ENCODE measurements at regions not wholly inside any gene's neighbourhood (a gene's known extent, or its start where the extent isn't known, plus 50 kb on each side); places are given as distances from the start of the nearest gene placed in this dataset.

- H3K27me3 ChIP-seq (replicated peaks; ENCODE audit: control insufficient read depth, insufficient read depth, low read length) = no peaks in the 10 kb centered on the region
- peak; percentile 83 for TF ChIP-seq CTCF (IDR thresholded peaks at IDR 0.05; ENCODE audit: insufficient read depth, low read length, poor library complexity, severe bottlenecking)
- DNase-seq (ENCODE audit: extremely low read depth, insufficient read length) = no peak
- H3K4me3 ChIP-seq (replicated peaks; ENCODE audit: low read depth, low read length) = no peak overlapping the region
- H3K36me3 ChIP-seq (ENCODE audit: control insufficient read depth, insufficient read depth, low read length) = no peaks in the 10 kb centered on the region
Measured at GRCh38 chr6:166106076-166106686, 61.5 kb downstream of the TBXT start.

GRCh38 chr6:166105341-166106075, 62.1 kb downstream of the TBXT start:
- no peaks in the 10 kb centered on the region for H3K27me3 ChIP-seq (replicated peaks; ENCODE audit: control insufficient read depth, insufficient read depth, low read length)
- no peak for DNase-seq (ENCODE audit: extremely low read depth, insufficient read length)

GRCh38 chr6:166104872-166105271, 62.8 kb downstream of the TBXT start:
- no peak for DNase-seq (ENCODE audit: extremely low read depth, insufficient read length)
- no peak for TF ChIP-seq CTCF (IDR thresholded peaks at IDR 0.05; ENCODE audit: insufficient read depth, low read length, poor library complexity, severe bottlenecking)
- no peaks in the 10 kb centered on the region for H3K27me3 ChIP-seq (replicated peaks; ENCODE audit: control insufficient read depth, insufficient read depth, low read length)
- no peak overlapping the region for H3K4me3 ChIP-seq (replicated peaks; ENCODE audit: low read depth, low read length)
- no peaks in the 10 kb centered on the region for H3K36me3 ChIP-seq (ENCODE audit: control insufficient read depth, insufficient read depth, low read length)

More at GRCh38 chr6:166105341-166106075, 62.1 kb downstream of the TBXT start:
- H3K4me3 ChIP-seq (replicated peaks; ENCODE audit: low read depth, low read length) = no peak overlapping the region
- H3K36me3 ChIP-seq (ENCODE audit: control insufficient read depth, insufficient read depth, low read length) = no peaks in the 10 kb centered on the region
- TF ChIP-seq CTCF (IDR thresholded peaks at IDR 0.05; ENCODE audit: insufficient read depth, low read length, poor library complexity, severe bottlenecking) = no peak

DNA sequence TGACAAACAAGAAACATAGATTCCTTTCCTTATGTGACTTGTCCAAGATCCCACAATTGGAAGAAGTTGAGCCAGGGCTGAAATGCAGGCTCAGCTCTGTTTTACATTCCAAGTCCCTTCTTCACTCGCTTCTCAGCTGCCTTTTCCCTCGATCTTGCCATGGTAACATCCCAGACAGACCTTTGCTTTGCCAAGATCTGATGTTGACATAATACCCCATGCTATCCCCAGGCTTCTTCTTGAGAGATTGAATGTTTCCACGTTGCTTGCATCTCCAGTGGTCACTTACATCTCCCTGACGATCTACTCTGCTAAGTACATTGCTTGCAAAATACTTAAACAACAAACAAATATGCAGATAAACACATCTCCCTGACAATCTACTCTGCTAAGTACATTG, 63.5 kb downstream of the TBXT start:
- DNase-seq (ENCODE audit: extremely low read depth, insufficient read length) = no peak
- Histone ChIP-seq H3K27me3 (replicated peaks; ENCODE audit: control insufficient read depth, insufficient read depth, low read length) (no peaks in the 10 kb centered on the region), H3K36me3 (ENCODE audit: control insufficient read depth, insufficient read depth, low read length) (no peaks in the 10 kb centered on the region), H3K4me3 (replicated peaks; ENCODE audit: low read depth, low read length) (no peak overlapping the region)
- no peak for TF ChIP-seq CTCF (IDR thresholded peaks at IDR 0.05; ENCODE audit: insufficient read depth, low read length, poor library complexity, severe bottlenecking)

DNA sequence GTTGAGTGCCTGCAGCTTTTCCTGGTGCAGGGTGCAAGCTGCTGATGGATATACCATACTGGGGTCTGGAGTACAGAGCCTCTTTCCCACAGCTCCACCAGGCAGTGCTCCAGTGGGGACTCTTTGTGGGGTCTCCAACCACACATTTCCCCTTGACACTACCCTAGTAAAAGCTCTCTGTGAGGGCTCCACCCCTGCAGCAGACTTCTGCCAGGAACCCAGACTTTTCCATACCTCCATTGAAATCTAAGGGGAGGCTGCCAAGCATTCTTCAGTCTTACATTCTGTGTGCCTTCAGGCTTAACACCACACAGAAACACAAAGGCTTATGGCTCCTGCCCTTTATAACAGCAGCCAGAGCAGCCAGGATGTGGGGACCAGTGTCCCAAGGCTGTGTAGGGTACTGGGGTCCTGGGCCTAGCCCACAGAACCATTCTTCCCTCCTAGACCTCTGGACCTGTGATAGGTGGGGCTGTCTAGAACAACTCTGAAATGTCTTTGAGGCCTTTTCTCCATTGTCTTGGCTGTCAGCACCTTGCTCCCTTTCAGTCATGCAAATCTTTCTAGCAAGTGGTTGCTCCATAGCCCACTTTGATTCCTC, 65.7 kb downstream of the TBXT start:
- no peak for TF ChIP-seq CTCF (IDR thresholded peaks at IDR 0.05; ENCODE audit: insufficient read depth, low read length, poor library complexity, severe bottlenecking)
- no peak for DNase-seq (ENCODE audit: extremely low read depth, insufficient read length)
- no peaks in the 10 kb centered on the region for H3K27me3 ChIP-seq (replicated peaks; ENCODE audit: control insufficient read depth, insufficient read depth, low read length)
- no peaks in the 10 kb centered on the region for H3K36me3 ChIP-seq (ENCODE audit: control insufficient read depth, insufficient read depth, low read length)
- no peak overlapping the region for H3K4me3 ChIP-seq (replicated peaks; ENCODE audit: low read depth, low read length)
